Mesenchymal stem cell (in vitro differentiated cells and primary cell): ENCODE measurements at regions not wholly inside any gene's neighbourhood (a gene's known extent, or its start where the extent isn't known, plus 50 kb on each side); places are given as distances from the start of the nearest gene placed in this dataset.

Source experiments
- DNase-seq: peaks from one replicate; pipeline ENCODE4 v3.0.0-alpha.2; 2013
- H2AFZ ChIP-seq: one replicate; pipeline ENCODE4 v1.6.1; 2013; ENCODE audit warnings: low read depth, mild to moderate bottlenecking, control low read depth, inconsistent platforms, low read length, moderate library complexity
- H2AK5ac ChIP-seq: 2 replicates; pipeline ENCODE4 v1.6.1; 2013; ENCODE audit warnings: low read length, moderate library complexity, mild to moderate bottlenecking, inconsistent platforms; ENCODE audit not compliant: severe bottlenecking
- H2BK120ac ChIP-seq: one replicate; pipeline ENCODE4 v1.6.1; 2013; ENCODE audit warnings: low read depth, mild to moderate bottlenecking, inconsistent platforms, low read length, moderate library complexity
- H2BK12ac ChIP-seq, 2 experiments: one replicate each; pipeline ENCODE4 v1.6.1; 2013; ENCODE audit warnings: inconsistent platforms in 2 of 2, low read length in 2 of 2, mild to moderate bottlenecking in 2 of 2, moderate library complexity in 2 of 2, control low read depth in 1 of 2
- H2BK15ac ChIP-seq: one replicate; pipeline ENCODE4 v1.6.1; 2013; ENCODE audit warnings: mild to moderate bottlenecking, low read depth, inconsistent platforms; ENCODE audit not compliant: poor library complexity, severe bottlenecking
- H2BK5ac ChIP-seq: 2 replicates; pipeline ENCODE4 v1.6.1; 2013; ENCODE audit warnings: low read depth, mild to moderate bottlenecking, low read length, control low read depth, inconsistent platforms; ENCODE audit not compliant: poor library complexity, severe bottlenecking
- H3K14ac ChIP-seq, 2 experiments: one replicate each; pipeline ENCODE4 v1.6.1; 2013; ENCODE audit warnings: inconsistent platforms in 2 of 2, low read length in 2 of 2, control low read depth in 1 of 2, mild to moderate bottlenecking in 1 of 2, moderate library complexity in 1 of 2
- H3K18ac ChIP-seq, 2 experiments: one replicate each; pipeline ENCODE4 v1.6.1; 2013; ENCODE audit warnings: inconsistent platforms in 2 of 2, low read length in 2 of 2, control low read depth in 1 of 2, low read depth in 1 of 2, mild to moderate bottlenecking in 1 of 2
- H3K23ac ChIP-seq, 2 experiments: one replicate each; pipeline ENCODE4 v1.6.1; 2013; ENCODE audit warnings: inconsistent platforms in 2 of 2, low read length in 2 of 2, mild to moderate bottlenecking in 2 of 2, moderate library complexity in 2 of 2, control low read depth in 1 of 2
- H3K27ac ChIP-seq: 2 replicates; pipeline ENCODE4 v1.5.1; 2013; ENCODE audit warnings: mild to moderate bottlenecking, moderate library complexity, low read length, control low read depth, inconsistent platforms; ENCODE audit not compliant: poor library complexity, severe bottlenecking
- H3K27me3 ChIP-seq, 2 experiments: 2 replicates each; pipeline versions ENCODE4 v1.6.1 to v1.7.0; 2013; ENCODE audit warnings: low read length in 2 of 2, mild to moderate bottlenecking in 2 of 2, moderate library complexity in 2 of 2, control low read depth in 1 of 2, inconsistent platforms in 1 of 2; ENCODE audit not compliant: control insufficient read depth in 1 of 2, insufficient read depth in 1 of 2
- H3K36me3 ChIP-seq, 2 experiments: 2 replicates each; pipeline versions ENCODE4 v1.6.1 to v1.7.0; 2013; ENCODE audit warnings: low read length in 2 of 2, control low read depth in 1 of 2, inconsistent platforms in 1 of 2, low read depth in 1 of 2, mild to moderate bottlenecking in 1 of 2; ENCODE audit not compliant: insufficient read depth in 2 of 2, control insufficient read depth in 1 of 2
- H3K4ac ChIP-seq, 2 experiments: one replicate each; pipeline ENCODE4 v1.6.1; 2013; ENCODE audit warnings: inconsistent platforms in 2 of 2, low read length in 2 of 2, mild to moderate bottlenecking in 2 of 2, moderate library complexity in 2 of 2, control low read depth in 1 of 2, low read depth in 1 of 2
- H3K4me1 ChIP-seq: 2 replicates; pipeline ENCODE4 v1.6.1; 2013; ENCODE audit warnings: low read depth, low read length, control low read depth; ENCODE audit not compliant: control insufficient read depth, insufficient read depth
- H3K4me2 ChIP-seq: 2 replicates; pipeline ENCODE4 v1.6.1; 2013; ENCODE audit warnings: low read length, mild to moderate bottlenecking, inconsistent platforms; ENCODE audit not compliant: poor library complexity, severe bottlenecking
- H3K4me3 ChIP-seq, 2 experiments: 2 replicates each; pipeline versions ENCODE4 v1.5.1 to v1.7.0; 2013; ENCODE audit warnings: low read length in 2 of 2, mild to moderate bottlenecking in 2 of 2, control low read depth in 1 of 2, low read depth in 1 of 2; ENCODE audit not compliant: insufficient read depth in 1 of 2
- H3K79me1 ChIP-seq: replicated peaks from 2 replicates; pipeline ENCODE4 v1.6.1; 2013; ENCODE audit warnings: mild to moderate bottlenecking, control low read depth, low read length, inconsistent platforms; ENCODE audit not compliant: poor library complexity, severe bottlenecking
- H3K9ac ChIP-seq: 2 replicates; pipeline ENCODE4 v1.7.0; 2013; ENCODE audit warnings: mild to moderate bottlenecking, low read length, moderate library complexity
- H3K9me3 ChIP-seq: 2 replicates; pipeline ENCODE4 v1.7.0; 2013; ENCODE audit warnings: mild to moderate bottlenecking, low read length; ENCODE audit not compliant: control insufficient read depth
- H4K8ac ChIP-seq: one replicate; pipeline ENCODE4 v1.6.1; 2013; ENCODE audit warnings: inconsistent platforms, mild to moderate bottlenecking, low read length, moderate library complexity
- H4K91ac ChIP-seq: one replicate; pipeline ENCODE4 v1.6.1; 2013; ENCODE audit warnings: mild to moderate bottlenecking, low read length, inconsistent platforms
- WGBS: methylation state at CpG from one replicate; pipeline ENCODE4 v1.1.7; 2013; ENCODE audit warnings: mixed read lengths; 5-methylcytosine and 5-hydroxymethylcytosine counted together

- H3K36me3 ChIP-seq, result no peaks in the 10 kb centered on the region
- H4K8ac ChIP-seq, result no peak overlapping the region
- no peak overlapping the region for H3K4ac ChIP-seq
- no peak overlapping the region for H3K23ac ChIP-seq
- no peak overlapping the region for H2BK12ac ChIP-seq
- H3K9ac ChIP-seq, result no peak overlapping the region
- peaks cover 2% of the 10 kb centered on the region for H3K4me1 ChIP-seq
- peak; percentile 74 for DNase-seq
- H3K14ac ChIP-seq, result no peak overlapping the region
- no peaks in the 10 kb centered on the region for H3K9me3 ChIP-seq
- no peak overlapping the region for H2AFZ ChIP-seq
- H3K18ac ChIP-seq, result no peak overlapping the region
- H3K27me3 ChIP-seq, result peaks cover 0 to 4% of the 10 kb centered on the region in 2 experiments
- H2BK120ac ChIP-seq, result no peak overlapping the region
- H3K4me3 ChIP-seq, result no peak overlapping the region
- no peak overlapping the region for H4K91ac ChIP-seq
- no peak overlapping the region for H2AK5ac ChIP-seq
- 14% methylated on average over 2 of the region's 5 CpGs for WGBS
- H3K27ac ChIP-seq, result no peak overlapping the region
- no peaks in the 10 kb centered on the region for H3K79me1 ChIP-seq
- no peak overlapping the region for H2BK5ac ChIP-seq
- no peak overlapping the region for H3K4me2 ChIP-seq
- no peak overlapping the region for H2BK15ac ChIP-seq
Observed at GRCh38 chr4:129362691-129363274, 266.8 kb downstream of the C4orf33 start.

GRCh38 chr4:129364747-129365452 is 268.9 kb downstream of the C4orf33 start:
- WGBS, result 85% methylated on average over 8 of the region's 10 CpGs
- Histone ChIP-seq H3K4me3 (no peak overlapping the region), H2AK5ac (peak overlapping the region; percentile 78), H2BK5ac (no peak overlapping the region), H3K27ac (no peak overlapping the region), H3K14ac (no peak overlapping the region), H2AFZ (no peak overlapping the region), H3K4ac (no peak overlapping the region), H3K27me3 (peaks cover 0 to 4% of the 10 kb centered on the region in 2 experiments), H4K8ac (no peak overlapping the region), H3K9ac (no peak overlapping the region), H3K18ac (no peak overlapping the region), H3K23ac (no peak overlapping the region), H4K91ac (no peak overlapping the region), H3K79me1 (no peaks in the 10 kb centered on the region), H2BK12ac (no peak overlapping the region), H2BK15ac (no peak overlapping the region), H3K36me3 (no peaks in the 10 kb centered on the region), H3K4me1 (peaks cover 2% of the 10 kb centered on the region), H3K9me3 (no peaks in the 10 kb centered on the region), H2BK120ac (no peak overlapping the region), H3K4me2 (no peak overlapping the region)
- no peak for DNase-seq

DNA sequence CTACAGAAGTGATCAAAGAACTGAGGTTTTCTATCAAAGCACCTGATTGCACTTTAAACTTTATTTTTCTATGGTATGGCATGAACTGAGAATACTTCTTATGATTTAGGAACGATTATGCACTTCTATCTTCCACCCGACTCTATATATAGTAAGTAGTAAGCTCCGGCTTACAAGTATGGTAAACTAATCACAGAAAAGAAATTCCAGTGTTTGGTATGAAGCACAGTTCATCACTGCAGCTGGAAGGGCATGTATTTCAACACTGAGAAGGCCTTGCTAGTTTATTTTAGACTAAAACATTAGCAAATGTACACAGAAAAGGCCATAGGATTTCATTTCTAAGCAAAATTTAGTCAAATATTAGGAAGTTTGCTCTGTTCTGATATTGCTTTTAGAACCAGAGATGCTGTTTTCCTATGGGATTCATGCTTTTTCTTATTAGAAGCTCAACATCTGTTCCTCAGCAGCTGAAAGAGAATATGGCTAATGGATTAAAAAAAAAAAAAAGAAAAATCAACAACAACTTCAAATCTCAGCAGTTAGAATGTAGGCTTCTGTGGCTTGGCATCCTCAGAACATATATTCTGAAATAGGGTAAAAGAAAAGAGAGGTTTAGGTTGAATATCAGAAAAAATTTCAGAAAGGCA is 273.5 kb downstream of the C4orf33 start:
- H3K14ac ChIP-seq, result no peak overlapping the region
- H2AK5ac ChIP-seq, result no peak overlapping the region
- no peak overlapping the region for H2BK15ac ChIP-seq
- no peak overlapping the region for H2BK12ac ChIP-seq
- no peaks in the 10 kb centered on the region for H3K79me1 ChIP-seq
- WGBS, result 90% methylated on average over 2 of the region's 3 CpGs
- no peak overlapping the region for H3K4me3 ChIP-seq
- H2AFZ ChIP-seq, result no peak overlapping the region
- peaks cover 0 to 4% of the 10 kb centered on the region in 2 experiments for H3K27me3 ChIP-seq
- no peak overlapping the region for H3K4ac ChIP-seq
- H2BK120ac ChIP-seq, result no peak overlapping the region
- no peak overlapping the region for H4K8ac ChIP-seq
- H3K27ac ChIP-seq, result no peak overlapping the region
- no peaks in the 10 kb centered on the region for H3K4me1 ChIP-seq
- no peak overlapping the region for H3K23ac ChIP-seq
- H4K91ac ChIP-seq, result no peak overlapping the region
- H3K9ac ChIP-seq, result no peak overlapping the region
- no peaks in the 10 kb centered on the region for H3K36me3 ChIP-seq
- H2BK5ac ChIP-seq, result no peak overlapping the region
- H3K18ac ChIP-seq, result no peak overlapping the region
- H3K4me2 ChIP-seq, result no peak overlapping the region
- H3K9me3 ChIP-seq, result no peaks in the 10 kb centered on the region
- DNase-seq, result no peak

DNA sequence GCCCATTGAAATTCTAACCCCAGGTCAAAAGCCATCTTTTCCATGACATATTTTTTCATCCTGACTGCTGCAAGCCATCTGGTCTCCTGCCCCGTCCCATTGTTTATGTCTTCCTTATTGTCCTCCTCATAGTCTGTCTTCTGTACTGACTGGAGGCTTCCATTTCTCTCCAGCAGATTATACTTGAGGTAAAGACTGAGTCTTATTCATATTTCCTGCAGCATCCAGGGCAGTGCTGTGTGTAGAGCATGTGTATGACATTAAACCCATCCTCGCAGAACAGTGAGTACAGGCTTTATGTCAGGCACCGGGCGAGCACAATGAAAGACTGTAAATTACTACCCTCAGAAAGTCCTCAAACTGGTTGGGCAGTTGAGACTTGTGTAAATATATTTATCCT is 275.1 kb downstream of the C4orf33 start:
- no peaks in the 10 kb centered on the region for H3K4me1 ChIP-seq
- H3K9me3 ChIP-seq, result no peaks in the 10 kb centered on the region
- no peaks in the 10 kb centered on the region for H3K79me1 ChIP-seq
- H4K8ac ChIP-seq, result no peak overlapping the region
- no peak overlapping the region for H2BK5ac ChIP-seq
- no peak overlapping the region for H3K9ac ChIP-seq
- H3K27ac ChIP-seq, result no peak overlapping the region
- H3K36me3 ChIP-seq, result no peaks in the 10 kb centered on the region
- no peak overlapping the region for H4K91ac ChIP-seq
- H2BK12ac ChIP-seq, result no peak overlapping the region
- H3K27me3 ChIP-seq, result no peaks in the 10 kb centered on the region
- 93% methylated on average over 3 of the region's 4 CpGs for WGBS
- H3K4me3 ChIP-seq, result no peak overlapping the region
- no peak overlapping the region for H2BK120ac ChIP-seq
- no peak overlapping the region for H3K14ac ChIP-seq
- no peak overlapping the region for H3K18ac ChIP-seq
- H2BK15ac ChIP-seq, result no peak overlapping the region
- H3K23ac ChIP-seq, result no peak overlapping the region
- no peak for DNase-seq
- no peak overlapping the region for H2AFZ ChIP-seq
- H2AK5ac ChIP-seq, result no peak overlapping the region
- no peak overlapping the region for H3K4me2 ChIP-seq
- no peak overlapping the region for H3K4ac ChIP-seq
